B cell (primary cell): ENCODE measurements at regions not wholly inside any gene's neighbourhood (a gene's known extent, or its start where the extent isn't known, plus 50 kb on each side); places are given as distances from the start of the nearest gene placed in this dataset.

Experiments
- ATAC-seq: fragments of 200-7000 bp; cut with Tn5 transposase; one replicate; pipeline ENCODE4 v1.10.0; 2021; ENCODE audit warnings: low read depth, mild to moderate bottlenecking, moderate number of reproducible peaks, moderate library complexity
- CTCF ChIA-PET: fragments of 350-600 bp; sonication (Branson Sonifier 250); formaldehyde crosslinking; loops from one replicate; lab custom pipeline; 2021; ENCODE audit warnings: antibody characterized with exemption, inconsistent platforms; lab: Charles Lee
- POLR2A ChIA-PET: fragments of 350-600 bp; sonication (Branson Sonifier 250); formaldehyde crosslinking; loops from one replicate; lab custom pipeline; 2021; ENCODE audit warnings: antibody characterized with exemption; lab: Charles Lee
- DNase-seq: peaks from one replicate; pipeline ENCODE4 v3.0.0; 2013
- H2AFZ ChIP-seq: 2 replicates; pipeline ENCODE4 v1.6.1; 2012; ENCODE audit warnings: mild to moderate bottlenecking, low read depth, low read length; ENCODE audit not compliant: insufficient read depth, poor library complexity, severe bottlenecking
- H3K27ac ChIP-seq, 2 donors: 1 replicate in 1 of 2; 2 replicates in 1 of 2; pipeline ENCODE4 v1.5.1; 2012 to 2013; ENCODE audit warnings: low read length in 2 of 2, mild to moderate bottlenecking in 2 of 2, moderate library complexity in 1 of 2
- H3K27me3 ChIP-seq, 4 experiments: fragments of 200-600 bp in 1 of 4; sonication (generic) in 1 of 4; replicated peaks in 1 of 4; 1 replicate in 2 of 4; 2 replicates in 2 of 4; pipeline versions ENCODE4 v1.6.1 to v1.7.0; 2013 to 2016; ENCODE audit warnings: low read length in 3 of 4, mild to moderate bottlenecking in 2 of 4, mixed read lengths in 1 of 4, moderate library complexity in 1 of 4; ENCODE audit not compliant: insufficient read depth in 4 of 4, control insufficient read depth in 3 of 4; ENCODE audit errors: control extremely low read depth in 1 of 4
- H3K36me3 ChIP-seq, 2 experiments: replicated peaks in 1 of 2; 1 replicate in 1 of 2; 2 replicates in 1 of 2; pipeline versions ENCODE4 v1.6.1 to v1.7.1; 2013; ENCODE audit warnings: low read length in 1 of 2; ENCODE audit not compliant: insufficient read depth in 2 of 2, control insufficient read depth in 1 of 2; ENCODE audit errors: control extremely low read depth in 1 of 2, extremely low read depth in 1 of 2
- H3K4me1 ChIP-seq, 2 donors: fragments of 200-600 bp in 1 of 2; sonication (generic) in 1 of 2; 1 replicate in 1 of 2; 2 replicates in 1 of 2; pipeline versions ENCODE4 v1.5.1 to v1.6.1; 2013 to 2017; ENCODE audit warnings: low read length in 2 of 2; ENCODE audit not compliant: control insufficient read depth in 2 of 2, insufficient read depth in 2 of 2
- H3K4me2 ChIP-seq: replicated peaks from 2 replicates; pipeline ENCODE3; 2012; ENCODE audit warnings: mild to moderate bottlenecking, low read depth, low read length; ENCODE audit not compliant: poor library complexity, severe bottlenecking
- H3K4me3 ChIP-seq, 5 experiments: fragments of 200-600 bp in 1 of 5; sonication (generic) in 1 of 5; 1 replicate in 3 of 5; 2 replicates in 2 of 5; pipeline versions ENCODE4 v1.5.1 to v1.7.0; 2011 to 2016; ENCODE audit warnings: low read length in 4 of 5, mild to moderate bottlenecking in 4 of 5, low read depth in 2 of 5, control low read depth in 1 of 5, moderate library complexity in 1 of 5; ENCODE audit not compliant: insufficient read depth in 1 of 5; ENCODE audit errors: control extremely low read depth in 1 of 5, extremely low read depth in 1 of 5
- H3K79me2 ChIP-seq: fragments of 200-600 bp; sonication (generic); one replicate; pipeline ENCODE4 v1.6.0; 2016; ENCODE audit warnings: low read length; ENCODE audit not compliant: control insufficient read depth, insufficient read depth
- H3K9ac ChIP-seq: fragments of 200-600 bp; sonication (generic); 2 replicates; pipeline ENCODE4 v1.6.1; 2017; ENCODE audit warnings: mild to moderate bottlenecking, low read length, moderate library complexity
- H3K9me3 ChIP-seq, 3 donors: one replicate each; pipeline versions ENCODE4 v1.6.1 to v1.7.1; 2013; ENCODE audit warnings: low read length in 2 of 3; ENCODE audit not compliant: control insufficient read depth in 2 of 3, insufficient read depth in 1 of 3; ENCODE audit errors: control extremely low read depth in 1 of 3
- H4K20me1 ChIP-seq: 2 replicates; pipeline ENCODE4 v1.6.0; 2012; ENCODE audit warnings: mild to moderate bottlenecking, low read length; ENCODE audit not compliant: insufficient read depth, control insufficient read depth, poor library complexity, severe bottlenecking
- H3K27ac Mint-ChIP-seq: one replicate; pipeline ENCODE4 v1.8.0; 2021; ENCODE audit warnings: mixed read lengths
- H3K27me3 Mint-ChIP-seq: one replicate; pipeline ENCODE4 v1.8.0; 2021; ENCODE audit warnings: mixed read lengths
- H3K4me1 Mint-ChIP-seq: one replicate; pipeline ENCODE4 v1.8.0; 2021; ENCODE audit warnings: mixed read lengths
- H3K4me3 Mint-ChIP-seq: one replicate; pipeline ENCODE4 v1.8.0; 2021; ENCODE audit warnings: mixed read lengths
- H3K9me3 Mint-ChIP-seq: one replicate; pipeline ENCODE4 v1.8.0; 2022; ENCODE audit warnings: mixed read lengths; ENCODE audit not compliant: insufficient read depth
- CTCF ChIP-seq: fragments of 200-600 bp; IDR thresholded peaks from one replicate; pipeline ENCODE4 v1.8.0; 2022; ENCODE audit warnings: antibody characterized with exemption, mild to moderate bottlenecking
- EZH2 ChIP-seq: IDR thresholded peaks from 2 replicates; pipeline ENCODE4 v1.6.1; 2012; ENCODE audit warnings: borderline replicate concordance, low read depth, mild to moderate bottlenecking, moderate library complexity, low read length; ENCODE audit not compliant: insufficient read depth, poor library complexity, severe bottlenecking
- WGBS: methylation state at CpG from one replicate; pipeline ENCODE4 v1.1.5; 2013; ENCODE audit warnings: missing lambda C conversion rate; ENCODE audit not compliant: insufficient coverage; 5-methylcytosine and 5-hydroxymethylcytosine counted together
- intact Hi-C: fragments of 100-400 bp; cut with micrococcal nuclease; formaldehyde crosslinking; loops from one replicate; pipeline ENCODE4 v1.10.0; 2022

GRCh38 chr12:115380546-115381120 lies 696.7 kb upstream of the TBX3 start:
- no peak for ATAC-seq
- no peak overlapping the region for H3K4me3 Mint-ChIP-seq

DNA sequence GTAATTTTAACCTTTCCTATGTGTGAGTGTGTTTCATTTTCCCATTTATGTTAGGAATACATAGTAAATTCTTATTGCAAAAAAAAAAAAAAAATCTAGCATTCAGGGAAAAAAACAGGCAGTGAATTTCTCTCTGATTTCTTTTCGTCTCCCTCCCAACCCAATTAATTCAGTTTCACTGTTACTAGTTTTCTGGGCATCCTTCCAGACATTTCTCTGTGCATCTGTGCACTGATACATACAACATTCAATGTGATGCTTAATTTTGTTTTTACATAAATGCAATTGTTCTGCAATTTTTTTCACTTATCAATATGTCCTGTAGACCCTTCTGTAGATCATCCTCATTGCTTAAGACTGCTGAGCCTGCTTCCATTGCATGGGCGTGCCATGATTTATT lies 694.3 kb upstream of the TBX3 start:
- H3K4me1 Mint-ChIP-seq: no peaks in the 10 kb centered on the region
- H3K27me3 ChIP-seq: no peaks in the 10 kb centered on the region
- H3K27ac ChIP-seq: no peak overlapping the region
- no peaks in the 10 kb centered on the region for H3K36me3 ChIP-seq
- H3K4me3 ChIP-seq: no peak overlapping the region
- ATAC-seq: no peak
- no peaks in the 10 kb centered on the region for H3K4me1 ChIP-seq
- H3K4me2 ChIP-seq: no peak overlapping the region
- ChIA-PET POLR2A (no interaction called here), CTCF (no interaction called here)
- peaks cover 0 to 9% (median 0%) of the 10 kb centered on the region in 3 donors for H3K9me3 ChIP-seq
- H3K27ac Mint-ChIP-seq: no peak overlapping the region
- no peak for DNase-seq
- TF ChIP-seq CTCF: no peak
- TF ChIP-seq EZH2: no peak
- no peak overlapping the region for H3K4me3 Mint-ChIP-seq
- no peak overlapping the region for H3K9ac ChIP-seq
- peaks cover 3% of the 10 kb centered on the region for H3K27me3 Mint-ChIP-seq
- no peaks in the 10 kb centered on the region for H4K20me1 ChIP-seq
- intact Hi-C loops: no loop called here
- no peaks in the 10 kb centered on the region for H3K79me2 ChIP-seq
- WGBS: 77% methylated on average over 1 of the region's 2 CpGs
- H2AFZ ChIP-seq: no peak overlapping the region
- H3K9me3 Mint-ChIP-seq: no peaks in the 10 kb centered on the region

More at GRCh38 chr12:115380546-115381120, 696.7 kb upstream of the TBX3 start:
- H3K79me2 ChIP-seq: no peaks in the 10 kb centered on the region
- Mint-ChIP-seq H3K9me3 (no peaks in the 10 kb centered on the region), H3K4me1 (no peaks in the 10 kb centered on the region), H3K27ac (no peak overlapping the region), H3K27me3 (peaks cover 3% of the 10 kb centered on the region)
- H3K27me3 ChIP-seq: no peaks in the 10 kb centered on the region
- peaks cover 0 to 8% (median 0%) of the 10 kb centered on the region in 3 donors for H3K9me3 ChIP-seq
- ChIA-PET CTCF (no interaction called here), POLR2A (no interaction called here)
- no peak overlapping the region for H3K27ac ChIP-seq
- H3K4me3 ChIP-seq: no peak overlapping the region
- H3K9ac ChIP-seq: no peak overlapping the region
- TF ChIP-seq EZH2: no peak
- no peak for TF ChIP-seq CTCF
- H2AFZ ChIP-seq: no peak overlapping the region
- intact Hi-C loops: no loop called here
- no peaks in the 10 kb centered on the region for H4K20me1 ChIP-seq
- WGBS: 80% methylated on average over 2 of the region's 9 CpGs
- no peak overlapping the region for H3K4me2 ChIP-seq
- no peaks in the 10 kb centered on the region for H3K36me3 ChIP-seq
- DNase-seq: no peak
- no peaks in the 10 kb centered on the region for H3K4me1 ChIP-seq
